ENCODE measurements at regions not wholly inside any gene's neighbourhood (a gene's known extent, or its start where the extent isn't known, plus 50 kb on each side); places are given as distances from the start of the nearest gene placed in this dataset.

DNA sequence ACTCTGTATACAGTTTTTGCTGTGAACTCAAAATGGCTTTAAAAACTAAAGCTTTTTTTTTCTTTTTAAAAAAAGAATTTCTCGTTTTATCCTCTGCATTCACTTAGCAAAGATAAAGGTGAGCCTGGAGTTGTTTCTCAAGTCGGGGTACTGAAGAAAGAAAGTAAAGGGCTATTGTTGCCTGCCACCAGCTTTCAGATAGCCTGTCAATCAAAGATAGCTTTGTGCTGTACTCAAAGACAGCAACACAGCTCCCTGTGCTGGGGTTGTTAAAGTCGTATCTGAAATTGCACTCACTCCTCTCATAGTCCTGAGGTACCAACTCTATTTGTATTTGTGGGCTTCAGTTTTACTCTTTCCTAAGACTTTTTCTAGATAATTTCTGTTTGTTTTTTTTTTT lies 710.1 kb upstream of the ID4 start:
- no peak overlapping the region for H3K4me3 ChIP-seq (ENCODE audit: low read length in 2 of 2)
- no peak for DNase-seq (ENCODE audit: low read depth in 6 of 9, low spot score in 9 of 9)
- WGBS = 82% methylated on average over 3 of the region's 3 CpGs
- no peak overlapping the region for H3K27ac ChIP-seq (ENCODE audit: low read depth in 1 of 2, low read length in 1 of 2)
- no peaks in the 10 kb centered on the region for H3K27me3 ChIP-seq (ENCODE audit: control insufficient read depth in 2 of 2, insufficient read depth in 1 of 2, low read length in 1 of 2)
- H3K9me3 ChIP-seq (ENCODE audit: control insufficient read depth in 2 of 2, insufficient read depth in 1 of 2, low read length in 1 of 2) = no peaks in the 10 kb centered on the region
- no peaks in the 10 kb centered on the region for H3K4me1 ChIP-seq (ENCODE audit: control insufficient read depth in 2 of 2, insufficient read depth in 2 of 2, low read length in 2 of 2)
- H3K36me3 ChIP-seq (ENCODE audit: control insufficient read depth in 2 of 2, insufficient read depth in 2 of 2, low read length in 1 of 2) = no peaks in the 10 kb centered on the region

DNA sequence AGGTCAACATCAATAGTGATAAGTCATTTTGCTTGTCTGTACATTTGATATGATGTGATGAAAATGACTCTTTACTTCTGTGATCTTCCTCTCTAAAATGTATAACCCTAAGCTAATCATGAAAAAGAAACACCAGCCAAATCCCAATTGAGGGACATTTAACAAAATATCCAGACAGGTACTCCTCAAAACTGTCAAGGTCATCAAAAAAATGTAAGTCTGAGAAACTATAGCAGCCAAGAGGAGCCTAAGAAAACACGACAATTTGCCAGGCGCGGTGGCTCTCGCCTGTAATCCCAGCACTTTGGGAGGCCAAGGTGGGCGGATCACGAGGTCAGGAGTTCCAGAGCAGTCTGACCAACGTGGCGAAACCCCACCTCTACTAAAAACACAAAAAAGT lies 708.5 kb upstream of the ID4 start:
- WGBS = 93% methylated on average over 8 of the region's 8 CpGs
- Histone ChIP-seq H3K4me3 (ENCODE audit: low read length in 2 of 2) (no peak overlapping the region), H3K4me1 (ENCODE audit: control insufficient read depth in 2 of 2, insufficient read depth in 2 of 2, low read length in 2 of 2) (no peaks in the 10 kb centered on the region), H3K27me3 (ENCODE audit: control insufficient read depth in 2 of 2, insufficient read depth in 1 of 2, low read length in 1 of 2) (no peaks in the 10 kb centered on the region), H3K27ac (ENCODE audit: low read depth in 1 of 2, low read length in 1 of 2) (no peak overlapping the region), H3K36me3 (ENCODE audit: control insufficient read depth in 2 of 2, insufficient read depth in 2 of 2, low read length in 1 of 2) (no peaks in the 10 kb centered on the region), H3K9me3 (ENCODE audit: control insufficient read depth in 2 of 2, insufficient read depth in 1 of 2, low read length in 1 of 2) (no peaks in the 10 kb centered on the region)
- DNase-seq (ENCODE audit: low read depth in 6 of 9, low spot score in 9 of 9) = no peak

DNA sequence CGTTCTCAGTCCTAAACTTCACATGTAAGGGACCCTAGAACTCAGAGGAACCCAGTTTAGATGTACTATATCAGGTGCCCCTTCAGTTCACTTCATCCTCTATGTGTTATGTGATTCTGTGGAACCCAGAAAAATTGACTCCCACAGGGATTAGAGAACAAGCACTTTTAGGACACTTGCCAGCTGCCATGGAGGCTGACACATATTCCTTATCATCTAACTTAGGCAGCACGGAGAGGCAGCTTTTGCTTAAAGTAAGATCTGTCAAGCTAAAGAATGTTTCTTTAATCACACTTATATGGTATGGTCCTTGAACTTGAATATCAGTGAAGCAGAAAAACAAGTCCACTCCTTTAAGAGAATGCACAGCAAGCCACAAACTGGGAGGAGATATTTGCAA lies 701.5 kb upstream of the ID4 start:
- Histone ChIP-seq H3K4me3 (ENCODE audit: low read length in 2 of 2) (no peak overlapping the region), H3K27me3 (ENCODE audit: control insufficient read depth in 2 of 2, insufficient read depth in 1 of 2, low read length in 1 of 2) (no peaks in the 10 kb centered on the region), H3K27ac (ENCODE audit: low read depth in 1 of 2, low read length in 1 of 2) (no peak overlapping the region), H3K36me3 (ENCODE audit: control insufficient read depth in 2 of 2, insufficient read depth in 2 of 2, low read length in 1 of 2) (no peaks in the 10 kb centered on the region), H3K9me3 (ENCODE audit: control insufficient read depth in 2 of 2, insufficient read depth in 1 of 2, low read length in 1 of 2) (no peaks in the 10 kb centered on the region), H3K4me1 (ENCODE audit: control insufficient read depth in 2 of 2, insufficient read depth in 2 of 2, low read length in 2 of 2) (no peaks in the 10 kb centered on the region)
- WGBS = 82% methylated on average over 2 of the region's 2 CpGs
- DNase-seq (ENCODE audit: low read depth in 6 of 9, low spot score in 9 of 9) = no peak

DNA sequence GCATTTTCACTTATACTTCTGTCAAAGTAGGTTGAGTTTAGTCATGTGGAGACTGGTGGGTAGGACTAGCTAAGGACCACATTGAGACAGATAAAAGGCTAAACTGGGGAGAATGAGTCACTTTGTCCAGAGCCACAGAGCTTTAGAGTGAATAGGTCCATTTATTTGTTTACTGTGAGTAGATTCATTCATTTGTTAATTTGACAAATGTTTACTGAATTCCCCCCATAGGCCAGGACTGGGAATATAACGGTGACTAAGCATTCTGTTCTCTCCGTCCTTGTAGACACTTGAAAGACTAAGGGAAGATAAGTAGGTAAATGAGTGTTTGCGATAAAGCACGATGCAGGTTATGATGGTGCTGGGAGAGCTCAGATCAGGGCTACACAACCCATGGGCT lies 699.7 kb upstream of the ID4 start:
- Histone ChIP-seq H3K4me3 (ENCODE audit: low read length in 2 of 2) (no peak overlapping the region), H3K9me3 (ENCODE audit: control insufficient read depth in 2 of 2, insufficient read depth in 1 of 2, low read length in 1 of 2) (no peaks in the 10 kb centered on the region), H3K27ac (ENCODE audit: low read depth in 1 of 2, low read length in 1 of 2) (no peak overlapping the region), H3K36me3 (ENCODE audit: control insufficient read depth in 2 of 2, insufficient read depth in 2 of 2, low read length in 1 of 2) (no peaks in the 10 kb centered on the region), H3K27me3 (ENCODE audit: control insufficient read depth in 2 of 2, insufficient read depth in 1 of 2, low read length in 1 of 2) (no peaks in the 10 kb centered on the region), H3K4me1 (ENCODE audit: control insufficient read depth in 2 of 2, insufficient read depth in 2 of 2, low read length in 2 of 2) (no peaks in the 10 kb centered on the region)
- WGBS = 90% methylated on average over 4 of the region's 4 CpGs
- no peak for DNase-seq (ENCODE audit: low read depth in 6 of 9, low spot score in 9 of 9)

DNA sequence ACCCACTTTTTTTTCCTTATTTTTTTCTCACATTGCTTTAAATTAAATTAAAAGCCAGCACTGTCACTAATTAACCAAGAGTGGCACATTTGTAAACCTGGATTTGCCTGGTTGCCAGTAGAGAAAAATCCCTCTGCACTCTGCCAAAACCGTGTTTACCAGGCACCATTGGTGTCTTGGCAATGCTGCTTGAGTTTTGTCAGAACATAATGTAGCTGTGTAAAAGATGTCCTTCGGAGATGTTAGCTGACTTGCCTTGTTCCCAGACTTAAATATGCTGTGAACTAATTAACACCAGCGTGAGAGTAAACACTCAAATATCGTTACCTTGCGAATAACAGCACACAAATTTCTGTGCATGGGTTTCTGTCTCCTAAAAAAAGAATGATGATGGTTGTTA lies 694.9 kb upstream of the ID4 start:
- Histone ChIP-seq H3K27me3 (ENCODE audit: control insufficient read depth in 2 of 2, insufficient read depth in 1 of 2, low read length in 1 of 2) (no peaks in the 10 kb centered on the region), H3K27ac (ENCODE audit: low read depth in 1 of 2, low read length in 1 of 2) (no peak overlapping the region), H3K9me3 (ENCODE audit: control insufficient read depth in 2 of 2, insufficient read depth in 1 of 2, low read length in 1 of 2) (no peaks in the 10 kb centered on the region), H3K36me3 (ENCODE audit: control insufficient read depth in 2 of 2, insufficient read depth in 2 of 2, low read length in 1 of 2) (no peaks in the 10 kb centered on the region), H3K4me1 (ENCODE audit: control insufficient read depth in 2 of 2, insufficient read depth in 2 of 2, low read length in 2 of 2) (no peaks in the 10 kb centered on the region), H3K4me3 (ENCODE audit: low read length in 2 of 2) (no peak overlapping the region)
- DNase-seq (ENCODE audit: low read depth in 6 of 9, low spot score in 9 of 9) = no peak
- 81% methylated on average over 5 of the region's 5 CpGs for WGBS

DNA sequence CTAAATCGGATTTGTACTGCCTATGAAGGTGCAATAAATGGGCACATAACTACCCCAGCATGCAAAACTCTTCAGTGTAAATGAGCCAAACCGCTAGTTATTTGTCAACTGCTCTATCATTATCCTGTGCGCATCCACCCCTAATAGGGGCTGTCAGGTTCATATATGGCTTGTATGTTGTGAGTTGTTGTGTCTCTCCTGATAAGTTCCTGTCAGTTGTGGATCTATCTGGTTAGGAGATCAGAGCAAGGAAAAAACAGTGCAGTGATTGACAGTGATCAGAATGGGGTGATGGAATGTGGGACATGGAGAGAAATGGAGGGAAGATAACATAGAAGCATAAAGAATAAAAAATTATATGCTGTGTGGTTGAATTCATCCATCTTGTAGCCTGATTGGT lies 686.9 kb upstream of the ID4 start:
- H3K4me3 ChIP-seq (ENCODE audit: low read length in 2 of 2) = no peak overlapping the region
- WGBS = 89% methylated on average over 3 of the region's 3 CpGs

DNA sequence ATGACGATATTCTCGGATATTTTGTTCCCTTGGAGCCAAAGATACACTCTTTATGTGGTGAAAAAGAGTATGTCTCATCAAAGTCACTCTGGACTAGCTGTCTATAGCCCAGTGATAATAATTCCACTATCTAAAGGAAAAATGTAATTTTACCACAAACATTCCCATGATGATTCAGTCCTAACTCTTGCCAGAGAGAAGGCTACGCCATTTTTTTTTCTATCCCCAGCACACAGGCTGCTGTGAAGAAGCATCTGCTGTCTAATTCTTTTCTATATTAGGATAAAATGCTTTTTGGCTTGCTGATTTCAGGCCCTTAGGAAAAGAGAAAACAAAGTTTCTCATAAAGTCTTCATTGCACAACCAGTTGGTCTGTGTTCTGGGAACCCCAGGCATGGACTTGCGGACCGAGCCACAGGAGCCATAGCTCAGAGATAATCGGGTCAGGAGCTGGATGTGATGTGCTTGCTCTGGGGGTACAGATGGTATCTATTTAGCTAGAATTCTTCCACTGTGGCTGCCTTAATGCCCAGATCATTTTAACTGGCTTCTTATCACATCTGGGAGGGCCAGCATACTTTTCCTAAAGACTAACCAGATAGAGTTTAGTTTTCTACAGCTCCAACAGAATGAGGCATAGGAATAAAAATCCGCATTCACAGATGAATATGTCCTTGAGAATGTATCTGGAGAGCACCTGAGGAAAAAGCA lies 683.7 kb upstream of the ID4 start:
- WGBS = 93% methylated on average over 7 of the region's 7 CpGs
- H3K4me1 ChIP-seq (ENCODE audit: control insufficient read depth in 2 of 2, insufficient read depth in 2 of 2, low read length in 2 of 2) = no peaks in the 10 kb centered on the region
- no peaks in the 10 kb centered on the region for H3K36me3 ChIP-seq (ENCODE audit: control insufficient read depth in 2 of 2, insufficient read depth in 2 of 2, low read length in 1 of 2)
- no peaks in the 10 kb centered on the region for H3K9me3 ChIP-seq (ENCODE audit: control insufficient read depth in 2 of 2, insufficient read depth in 1 of 2, low read length in 1 of 2)
- no peak overlapping the region for H3K27ac ChIP-seq (ENCODE audit: low read depth in 1 of 2, low read length in 1 of 2)
- no peak overlapping the region for H3K4me3 ChIP-seq (ENCODE audit: low read length in 2 of 2)
- DNase-seq (ENCODE audit: low read depth in 6 of 9, low spot score in 9 of 9) = no peak
- H3K27me3 ChIP-seq (ENCODE audit: control insufficient read depth in 2 of 2, insufficient read depth in 1 of 2, low read length in 1 of 2) = no peaks in the 10 kb centered on the region

More for the DNA sequence above, 686.9 kb upstream of the ID4 start:
- H3K4me1 ChIP-seq (ENCODE audit: control insufficient read depth in 2 of 2, insufficient read depth in 2 of 2, low read length in 2 of 2) = no peaks in the 10 kb centered on the region
- no peak for DNase-seq (ENCODE audit: low read depth in 6 of 9, low spot score in 9 of 9)
- no peaks in the 10 kb centered on the region for H3K36me3 ChIP-seq (ENCODE audit: control insufficient read depth in 2 of 2, insufficient read depth in 2 of 2, low read length in 1 of 2)
- H3K27me3 ChIP-seq (ENCODE audit: control insufficient read depth in 2 of 2, insufficient read depth in 1 of 2, low read length in 1 of 2) = no peaks in the 10 kb centered on the region
- H3K27ac ChIP-seq (ENCODE audit: low read depth in 1 of 2, low read length in 1 of 2) = no peak overlapping the region
- no peaks in the 10 kb centered on the region for H3K9me3 ChIP-seq (ENCODE audit: control insufficient read depth in 2 of 2, insufficient read depth in 1 of 2, low read length in 1 of 2)

DNA sequence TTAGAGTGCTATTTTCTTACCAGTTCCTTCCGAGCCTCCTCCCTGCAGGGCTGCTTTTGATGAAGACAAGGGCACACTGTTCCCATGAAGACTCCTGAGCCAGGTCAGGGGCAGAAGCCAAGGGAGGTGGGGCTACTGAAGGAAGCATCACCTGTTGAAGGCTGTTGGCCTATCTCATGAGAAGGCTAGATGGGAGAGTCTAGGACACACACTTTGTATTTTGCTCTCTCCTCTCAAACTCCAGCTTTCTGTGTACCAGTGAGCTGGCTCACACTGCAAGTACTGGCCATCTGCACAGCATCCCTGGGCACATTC lies 683.2 kb upstream of the ID4 start:
- H3K4me1 ChIP-seq (ENCODE audit: control insufficient read depth in 2 of 2, insufficient read depth in 2 of 2, low read length in 2 of 2) = no peaks in the 10 kb centered on the region
- no peaks in the 10 kb centered on the region for H3K36me3 ChIP-seq (ENCODE audit: control insufficient read depth in 2 of 2, insufficient read depth in 2 of 2, low read length in 1 of 2)
- H3K4me3 ChIP-seq (ENCODE audit: low read length in 2 of 2) = no peak overlapping the region
- no peak overlapping the region for H3K27ac ChIP-seq (ENCODE audit: low read depth in 1 of 2, low read length in 1 of 2)
- H3K9me3 ChIP-seq (ENCODE audit: control insufficient read depth in 2 of 2, insufficient read depth in 1 of 2, low read length in 1 of 2) = no peaks in the 10 kb centered on the region
- H3K27me3 ChIP-seq (ENCODE audit: control insufficient read depth in 2 of 2, insufficient read depth in 1 of 2, low read length in 1 of 2) = no peaks in the 10 kb centered on the region
- DNase-seq (ENCODE audit: low read depth in 6 of 9, low spot score in 9 of 9) = no peak
- 98% methylated on average over 1 of the region's 1 CpG for WGBS

DNA sequence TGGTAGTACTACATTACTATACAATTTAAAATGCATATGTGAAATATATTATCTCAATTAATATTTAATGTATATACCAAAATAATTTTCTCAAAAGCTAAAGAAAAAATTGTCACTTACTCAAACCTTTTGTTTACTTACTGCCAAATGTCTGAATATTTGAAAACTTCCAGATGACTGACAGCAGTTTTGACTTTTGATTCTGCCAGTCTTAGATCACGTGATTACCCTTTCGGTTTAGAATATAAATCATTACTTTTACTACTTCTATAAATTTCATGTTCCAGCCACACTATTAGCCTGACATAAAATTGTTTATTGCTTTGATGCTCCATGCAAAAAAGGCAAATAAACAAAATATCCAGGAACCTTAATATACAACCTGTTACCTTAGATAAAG lies 680.7 kb upstream of the ID4 start:
- H3K27me3 ChIP-seq (ENCODE audit: control insufficient read depth in 2 of 2, insufficient read depth in 1 of 2, low read length in 1 of 2) = no peaks in the 10 kb centered on the region
- no peaks in the 10 kb centered on the region for H3K9me3 ChIP-seq (ENCODE audit: control insufficient read depth in 2 of 2, insufficient read depth in 1 of 2, low read length in 1 of 2)
- no peaks in the 10 kb centered on the region for H3K4me1 ChIP-seq (ENCODE audit: control insufficient read depth in 2 of 2, insufficient read depth in 2 of 2, low read length in 2 of 2)
- WGBS = 92% methylated on average over 2 of the region's 2 CpGs
- no peaks in the 10 kb centered on the region for H3K36me3 ChIP-seq (ENCODE audit: control insufficient read depth in 2 of 2, insufficient read depth in 2 of 2, low read length in 1 of 2)
- DNase-seq (ENCODE audit: low read depth in 6 of 9, low spot score in 9 of 9) = no peak
- H3K27ac ChIP-seq (ENCODE audit: low read depth in 1 of 2, low read length in 1 of 2) = no peak overlapping the region
- no peak overlapping the region for H3K4me3 ChIP-seq (ENCODE audit: low read length in 2 of 2)

DNA sequence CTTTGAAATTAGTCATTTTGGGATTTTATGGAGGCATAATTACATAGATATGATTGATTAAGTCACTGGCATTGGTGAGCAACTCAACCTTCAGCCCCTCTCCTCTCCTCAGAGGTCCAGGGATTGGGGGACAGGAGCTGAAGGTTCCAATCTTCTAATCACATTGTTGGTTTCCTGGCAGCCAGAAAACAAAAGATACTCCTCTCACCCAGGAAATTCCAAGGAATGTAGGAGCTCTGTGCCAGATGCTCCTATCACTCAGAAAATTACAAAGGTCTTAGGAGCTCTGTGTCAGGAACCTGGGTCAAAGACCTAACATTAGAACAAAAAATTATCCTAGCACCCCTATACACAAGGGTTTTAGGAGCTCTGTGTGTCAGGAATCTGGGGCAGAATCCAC lies 679.7 kb upstream of the ID4 start:
- Histone ChIP-seq H3K27me3 (ENCODE audit: control insufficient read depth in 2 of 2, insufficient read depth in 1 of 2, low read length in 1 of 2) (no peaks in the 10 kb centered on the region), H3K4me1 (ENCODE audit: control insufficient read depth in 2 of 2, insufficient read depth in 2 of 2, low read length in 2 of 2) (no peaks in the 10 kb centered on the region), H3K36me3 (ENCODE audit: control insufficient read depth in 2 of 2, insufficient read depth in 2 of 2, low read length in 1 of 2) (no peaks in the 10 kb centered on the region), H3K9me3 (ENCODE audit: control insufficient read depth in 2 of 2, insufficient read depth in 1 of 2, low read length in 1 of 2) (no peaks in the 10 kb centered on the region), H3K27ac (ENCODE audit: low read depth in 1 of 2, low read length in 1 of 2) (no peak overlapping the region), H3K4me3 (ENCODE audit: low read length in 2 of 2) (no peak overlapping the region)
- DNase-seq (ENCODE audit: low read depth in 6 of 9, low spot score in 9 of 9) = no peak

All from thymus (tissue), 11 donors.